ENCODE measurements at regions not wholly inside any gene's neighbourhood (a gene's known extent, or its start where the extent isn't known, plus 50 kb on each side); places are given as distances from the start of the nearest gene placed in this dataset.

- no peak overlapping the region for H3K4me3 ChIP-seq
- H3K4me1 ChIP-seq: no peaks in the 10 kb centered on the region
- no peak for ATAC-seq
- H3K9me3 ChIP-seq: no peaks in the 10 kb centered on the region
- intact Hi-C loops (cut with DNase I): no loop called here
- 57 to 66% methylated on average over 12 of the region's 12 CpGs for WGBS, 2 donors
- H3K36me3 ChIP-seq (replicated peaks in 1 of 2; ENCODE audit: insufficient read depth in 1 of 2, low read depth in 2 of 2): no peaks in the 10 kb centered on the region
- no peak overlapping the region for H3K27ac ChIP-seq
- H3K27me3 ChIP-seq: no peaks in the 10 kb centered on the region
- DNase-seq: no peak
- TF ChIP-seq POLR2A (IDR thresholded peaks at IDR 0.05) (no peak), CTCF (IDR thresholded peaks at IDR 0.05) (no peak)
These were observed 260.8 kb downstream of the ENGASE start for GRCh38 chr17:79335456-79335855.

- no peaks in the 10 kb centered on the region for H3K36me3 ChIP-seq (replicated peaks in 1 of 2; ENCODE audit: insufficient read depth in 1 of 2, low read depth in 2 of 2)
- no peaks in the 10 kb centered on the region for H3K4me1 ChIP-seq
- intact Hi-C loops (cut with DNase I): no loop called here
- whole genome bisulfite sequencing, 2 donors: 19 to 27% methylated on average over 9 of the region's 9 CpGs
- H3K9me3 ChIP-seq: no peaks in the 10 kb centered on the region
- H3K27ac ChIP-seq: no peak overlapping the region
- TF ChIP-seq CTCF (IDR thresholded peaks at IDR 0.05) (no peak), POLR2A (IDR thresholded peaks at IDR 0.05) (no peak)
- ATAC-seq (no peak), DNase-seq (no peak)
- H3K4me3 ChIP-seq: no peak overlapping the region
- H3K27me3 ChIP-seq: no peaks in the 10 kb centered on the region
These were observed 257.5 kb downstream of the ENGASE start for GRCh38 chr17:79332011-79332554.

- DNase-seq: no peak
- ATAC-seq: no peak
- H3K9me3 ChIP-seq: no peaks in the 10 kb centered on the region
- intact Hi-C loops (cut with DNase I): no loop called here
- H3K27me3 ChIP-seq: no peaks in the 10 kb centered on the region
- TF ChIP-seq POLR2A (IDR thresholded peaks at IDR 0.05): no peak
- TF ChIP-seq CTCF (IDR thresholded peaks at IDR 0.05): no peak
- no peaks in the 10 kb centered on the region for H3K4me1 ChIP-seq
- no peaks in the 10 kb centered on the region for H3K36me3 ChIP-seq (replicated peaks in 1 of 2; ENCODE audit: insufficient read depth in 1 of 2, low read depth in 2 of 2)
- H3K4me3 ChIP-seq: no peak overlapping the region
- 44 to 46% methylated on average over 11 of the region's 11 CpGs for WGBS, 2 donors
- H3K27ac ChIP-seq: no peak overlapping the region
These were observed 256.9 kb downstream of the ENGASE start for GRCh38 chr17:79331492-79331891.

- TF ChIP-seq POLR2A (IDR thresholded peaks at IDR 0.05) (no peak), CTCF (IDR thresholded peaks at IDR 0.05) (no peak)
- Histone ChIP-seq H3K4me3 (no peak overlapping the region), H3K4me1 (no peaks in the 10 kb centered on the region), H3K9me3 (no peaks in the 10 kb centered on the region), H3K27ac (no peak overlapping the region), H3K27me3 (no peaks in the 10 kb centered on the region), H3K36me3 (replicated peaks in 1 of 2; ENCODE audit: insufficient read depth in 1 of 2, low read depth in 2 of 2) (no peaks in the 10 kb centered on the region)
- intact Hi-C loops (cut with DNase I): no loop called here
- ATAC-seq: no peak
- DNase-seq: no peak
- 53 to 54% methylated on average over 9 to 11 of the region's 11 CpGs for WGBS, 2 donors
These were observed 256.1 kb downstream of the ENGASE start for GRCh38 chr17:79330696-79331095.

GRCh38 chr17:79330229-79330628, 255.6 kb downstream of the ENGASE start:
- Histone ChIP-seq H3K27ac (no peak overlapping the region), H3K27me3 (no peaks in the 10 kb centered on the region)
- TF ChIP-seq POLR2A (IDR thresholded peaks at IDR 0.05): no peak
- no peak for TF ChIP-seq CTCF (IDR thresholded peaks at IDR 0.05)

More at GRCh38 chr17:79330229-79330628, 255.6 kb downstream of the ENGASE start:
- no peaks in the 10 kb centered on the region for H3K36me3 ChIP-seq (replicated peaks in 1 of 2; ENCODE audit: insufficient read depth in 1 of 2, low read depth in 2 of 2)
- no peak for ATAC-seq
- no peaks in the 10 kb centered on the region for H3K4me1 ChIP-seq
- intact Hi-C loops (cut with DNase I): no loop called here
- H3K9me3 ChIP-seq: no peaks in the 10 kb centered on the region
- no peak for DNase-seq
- H3K4me3 ChIP-seq: no peak overlapping the region
- WGBS, 2 donors: 60 to 61% methylated on average over 8 of the region's 8 CpGs

All from body of pancreas (tissue), 4 donors.